ENCODE measurements at regions not wholly inside any gene's neighbourhood (a gene's known extent, or its start where the extent isn't known, plus 50 kb on each side); places are given as distances from the start of the nearest gene placed in this dataset.
"Not testable (repeated sequence)": the region's sequence is repeated elsewhere in the genome, so short reads cannot be mapped to it uniquely, and the experiment has no call there.

DNA sequence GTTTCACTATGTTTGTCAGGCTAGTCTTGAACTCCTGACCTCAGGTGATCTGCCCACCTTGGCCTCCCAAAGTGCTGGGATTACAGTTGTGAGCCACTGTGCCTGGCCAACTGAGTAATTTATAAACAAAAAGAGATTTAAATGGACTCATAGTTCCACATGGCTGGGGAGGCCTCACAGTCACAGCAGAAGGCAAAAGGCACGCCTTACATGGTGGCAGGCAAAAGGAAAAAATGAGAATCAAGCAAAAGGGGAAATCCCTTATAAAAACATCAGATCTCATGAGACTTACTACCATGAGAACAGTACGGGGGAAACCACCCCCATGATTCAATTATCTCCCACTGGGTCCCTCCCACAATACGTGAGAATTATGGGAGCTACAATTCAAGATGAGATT, 73.2 kb upstream of the TIAM1 start:
- not testable (repeated sequence) for TF ChIP-seq EGR1 (IDR thresholded peaks at IDR 0.05; ENCODE audit: low read depth in 2 of 2); TAF1 (conservative IDR thresholded peaks at IDR 0.05); RAD21 (IDR thresholded peaks at IDR 0.05); FOXA1 (IDR thresholded peaks at IDR 0.05); JUND (IDR thresholded peaks at IDR 0.05); GABPA (IDR thresholded peaks at IDR 0.05 in 1 of 2, conservative IDR thresholded peaks at IDR 0.05 in 1 of 2); YY1 (IDR thresholded peaks at IDR 0.05)
- TF ChIP-seq, protein P1, sequence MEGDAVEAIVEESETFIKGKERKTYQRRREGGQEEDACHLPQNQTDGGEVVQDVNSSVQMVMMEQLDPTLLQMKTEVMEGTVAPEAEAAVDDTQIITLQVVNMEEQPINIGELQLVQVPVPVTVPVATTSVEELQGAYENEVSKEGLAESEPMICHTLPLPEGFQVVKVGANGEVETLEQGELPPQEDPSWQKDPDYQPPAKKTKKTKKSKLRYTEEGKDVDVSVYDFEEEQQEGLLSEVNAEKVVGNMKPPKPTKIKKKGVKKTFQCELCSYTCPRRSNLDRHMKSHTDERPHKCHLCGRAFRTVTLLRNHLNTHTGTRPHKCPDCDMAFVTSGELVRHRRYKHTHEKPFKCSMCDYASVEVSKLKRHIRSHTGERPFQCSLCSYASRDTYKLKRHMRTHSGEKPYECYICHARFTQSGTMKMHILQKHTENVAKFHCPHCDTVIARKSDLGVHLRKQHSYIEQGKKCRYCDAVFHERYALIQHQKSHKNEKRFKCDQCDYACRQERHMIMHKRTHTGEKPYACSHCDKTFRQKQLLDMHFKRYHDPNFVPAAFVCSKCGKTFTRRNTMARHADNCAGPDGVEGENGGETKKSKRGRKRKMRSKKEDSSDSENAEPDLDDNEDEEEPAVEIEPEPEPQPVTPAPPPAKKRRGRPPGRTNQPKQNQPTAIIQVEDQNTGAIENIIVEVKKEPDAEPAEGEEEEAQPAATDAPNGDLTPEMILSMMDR (IDR thresholded peaks at IDR 0.05; ENCODE audit: low read depth, low read length, missing input control): not testable (repeated sequence)
- TF ChIP-seq, protein P2, sequence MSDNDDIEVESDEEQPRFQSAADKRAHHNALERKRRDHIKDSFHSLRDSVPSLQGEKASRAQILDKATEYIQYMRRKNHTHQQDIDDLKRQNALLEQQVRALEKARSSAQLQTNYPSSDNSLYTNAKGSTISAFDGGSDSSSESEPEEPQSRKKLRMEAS (IDR thresholded peaks at IDR 0.05): not testable (repeated sequence)

Data from liver (tissue), 3 donors.